ENCODE measurements at regions not wholly inside any gene's neighbourhood (a gene's known extent, or its start where the extent isn't known, plus 50 kb on each side); places are given as distances from the start of the nearest gene placed in this dataset.

GRCh38 chr16:27703121-27703520, 153.2 kb downstream of the KATNIP start:
- TF ChIP-seq POLR2A (IDR thresholded peaks at IDR 0.05) (no peak), POLR2AphosphoS5 (IDR thresholded peaks at IDR 0.05) (no peak)
- TF ChIP-seq, protein P1, sequence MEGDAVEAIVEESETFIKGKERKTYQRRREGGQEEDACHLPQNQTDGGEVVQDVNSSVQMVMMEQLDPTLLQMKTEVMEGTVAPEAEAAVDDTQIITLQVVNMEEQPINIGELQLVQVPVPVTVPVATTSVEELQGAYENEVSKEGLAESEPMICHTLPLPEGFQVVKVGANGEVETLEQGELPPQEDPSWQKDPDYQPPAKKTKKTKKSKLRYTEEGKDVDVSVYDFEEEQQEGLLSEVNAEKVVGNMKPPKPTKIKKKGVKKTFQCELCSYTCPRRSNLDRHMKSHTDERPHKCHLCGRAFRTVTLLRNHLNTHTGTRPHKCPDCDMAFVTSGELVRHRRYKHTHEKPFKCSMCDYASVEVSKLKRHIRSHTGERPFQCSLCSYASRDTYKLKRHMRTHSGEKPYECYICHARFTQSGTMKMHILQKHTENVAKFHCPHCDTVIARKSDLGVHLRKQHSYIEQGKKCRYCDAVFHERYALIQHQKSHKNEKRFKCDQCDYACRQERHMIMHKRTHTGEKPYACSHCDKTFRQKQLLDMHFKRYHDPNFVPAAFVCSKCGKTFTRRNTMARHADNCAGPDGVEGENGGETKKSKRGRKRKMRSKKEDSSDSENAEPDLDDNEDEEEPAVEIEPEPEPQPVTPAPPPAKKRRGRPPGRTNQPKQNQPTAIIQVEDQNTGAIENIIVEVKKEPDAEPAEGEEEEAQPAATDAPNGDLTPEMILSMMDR (IDR thresholded peaks at IDR 0.05), result no peak
